KMS-11 (cell line): ENCODE measurements at regions not wholly inside any gene's neighbourhood (a gene's known extent, or its start where the extent isn't known, plus 50 kb on each side); places are given as distances from the start of the nearest gene placed in this dataset.

Source experiments
- H2AFZ ChIP-seq: fragments of 200-600 bp; sonication (generic); 2 replicates; pipeline ENCODE4 v1.6.1; 2016; ENCODE audit warnings: antibody characterized with exemption, mixed run types, low read depth
- H3K27ac ChIP-seq: fragments of 200-600 bp; sonication (generic); 2 replicates; pipeline ENCODE4 v1.6.1; 2016; ENCODE audit warnings: mild to moderate bottlenecking, mixed run types
- H3K27me3 ChIP-seq: fragments of 200-600 bp; sonication (generic); 2 replicates; pipeline ENCODE4 v1.6.1; 2017; ENCODE audit warnings: mild to moderate bottlenecking, low read depth, mixed run types, moderate library complexity; ENCODE audit not compliant: insufficient read depth
- H3K36me3 ChIP-seq: fragments of 200-600 bp; sonication (generic); 2 replicates; pipeline ENCODE4 v1.6.1; 2017; ENCODE audit warnings: mild to moderate bottlenecking, mixed run types; ENCODE audit not compliant: insufficient read depth
- H3K4me1 ChIP-seq: fragments of 200-600 bp; sonication (generic); 2 replicates; pipeline ENCODE4 v1.6.1; 2016; ENCODE audit warnings: mild to moderate bottlenecking, low read depth, mixed run types; ENCODE audit not compliant: poor library complexity, severe bottlenecking
- H3K4me2 ChIP-seq: fragments of 200-600 bp; sonication (generic); 2 replicates; pipeline ENCODE4 v1.7.0; 2016; ENCODE audit warnings: mild to moderate bottlenecking, mixed run types
- H3K4me3 ChIP-seq: fragments of 200-600 bp; sonication (generic); IDR thresholded peaks from 2 replicates; pipeline ENCODE4 v1.6.1; 2017; ENCODE audit warnings: low read depth, low read length, mixed read lengths; ENCODE audit not compliant: insufficient read depth
- H3K79me2 ChIP-seq: fragments of 200-600 bp; sonication (generic); 2 replicates; pipeline ENCODE4 v1.6.1; 2016; ENCODE audit warnings: low read depth, mixed run types; ENCODE audit not compliant: insufficient read depth
- H3K9ac ChIP-seq: fragments of 200-600 bp; sonication (generic); 2 replicates; pipeline ENCODE4 v1.6.1; 2016; ENCODE audit warnings: mild to moderate bottlenecking, mixed run types
- H4K20me1 ChIP-seq: fragments of 200-600 bp; sonication (generic); 2 replicates; pipeline ENCODE4 v1.6.1; 2016; ENCODE audit warnings: mild to moderate bottlenecking, mixed run types; ENCODE audit not compliant: insufficient read depth
- CTCF ChIP-seq: fragments of 200-600 bp; sonication (generic); conservative IDR thresholded peaks from 2 replicates; pipeline ENCODE4 v1.6.1; 2017; ENCODE audit warnings: low read depth, mild to moderate bottlenecking, antibody characterized with exemption, low read length, moderate library complexity, mixed read lengths

DNA sequence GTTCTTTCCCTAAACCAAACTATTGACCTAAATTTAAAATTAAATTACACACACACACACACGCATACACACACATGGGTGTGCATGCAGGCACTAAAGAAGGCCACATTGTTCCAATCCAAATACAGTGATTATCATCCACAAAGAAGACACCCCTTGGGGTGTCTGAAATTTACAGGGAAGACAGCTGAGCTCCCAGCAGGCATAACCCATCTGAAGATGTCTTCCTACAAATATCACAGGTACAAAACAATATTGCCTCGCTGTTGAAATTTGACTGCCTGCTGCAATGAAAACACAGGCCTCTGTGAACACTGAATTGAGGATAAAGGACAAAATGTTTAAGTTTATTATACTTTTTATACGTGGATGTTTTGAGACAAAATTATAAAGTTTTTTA is 50.2 kb upstream of the SLC7A11 start:
- H3K4me2 ChIP-seq, result no peak overlapping the region
- H3K27me3 ChIP-seq, result no peaks in the 10 kb centered on the region
- no peak overlapping the region for H2AFZ ChIP-seq
- no peaks in the 10 kb centered on the region for H4K20me1 ChIP-seq
- H3K4me1 ChIP-seq, result no peaks in the 10 kb centered on the region
- H3K79me2 ChIP-seq, result no peaks in the 10 kb centered on the region
- no peaks in the 10 kb centered on the region for H3K36me3 ChIP-seq
- H3K4me3 ChIP-seq, result no peak overlapping the region
- H3K9ac ChIP-seq, result no peak overlapping the region
- TF ChIP-seq CTCF, result no peak
- no peak overlapping the region for H3K27ac ChIP-seq
